DOHH2 (cell line): ENCODE measurements at regions not wholly inside any gene's neighbourhood (a gene's known extent, or its start where the extent isn't known, plus 50 kb on each side); places are given as distances from the start of the nearest gene placed in this dataset.

Source experiments
- H3F3A ChIP-seq: fragments of 200-600 bp; sonication (generic), shearing (Covaris generic); 2 replicates; pipeline ENCODE4 v1.6.0; 2016; ENCODE audit warnings: antibody characterized with exemption, mild to moderate bottlenecking; ENCODE audit not compliant: control insufficient read depth, insufficient read depth
- H3K27ac ChIP-seq: fragments of 200-600 bp; sonication (generic); 2 replicates; pipeline ENCODE4 v1.5.1; 2014; ENCODE audit warnings: low read depth, mild to moderate bottlenecking, low read length, moderate library complexity
- H3K27me3 ChIP-seq: fragments of 200-600 bp; sonication (generic); 2 replicates; pipeline ENCODE4 v1.6.1; 2014; ENCODE audit warnings: mild to moderate bottlenecking, low read length, mixed read lengths; ENCODE audit not compliant: control insufficient read depth
- H3K36me3 ChIP-seq: fragments of 200-600 bp; sonication (generic); 2 replicates; pipeline ENCODE4 v1.6.1; 2014; ENCODE audit warnings: mild to moderate bottlenecking, low read length, moderate library complexity, mixed read lengths; ENCODE audit not compliant: control insufficient read depth
- H3K4me1 ChIP-seq: fragments of 200-600 bp; sonication (generic); 2 replicates; pipeline ENCODE4 v1.6.1; 2014; ENCODE audit warnings: mild to moderate bottlenecking, low read length, mixed read lengths; ENCODE audit not compliant: control insufficient read depth
- H3K4me2 ChIP-seq: fragments of 200-600 bp; sonication (generic); 2 replicates; pipeline ENCODE4 v1.6.0; 2014; ENCODE audit warnings: mild to moderate bottlenecking, low read length, moderate library complexity
- H3K4me3 ChIP-seq: fragments of 200-600 bp; sonication (generic); 2 replicates; pipeline ENCODE4 v1.5.1; 2014; ENCODE audit warnings: mild to moderate bottlenecking, low read length, mixed read lengths
- H3K79me2 ChIP-seq: fragments of 200-600 bp; sonication (generic); 2 replicates; pipeline ENCODE4 v1.6.1; 2014; ENCODE audit warnings: mild to moderate bottlenecking, low read length, mixed read lengths; ENCODE audit not compliant: control insufficient read depth
- H3K9me2 ChIP-seq: fragments of 200-600 bp; sonication (generic); replicated peaks from 2 replicates; pipeline ENCODE4 v1.6.1; 2014; ENCODE audit warnings: mild to moderate bottlenecking, low read length, mixed read lengths; ENCODE audit not compliant: control insufficient read depth
- H3K9me3 ChIP-seq: fragments of 200-600 bp; sonication (generic); 2 replicates; pipeline ENCODE4 v1.6.1; 2014; ENCODE audit warnings: antibody characterized with exemption, low read length, mixed read lengths; ENCODE audit not compliant: control insufficient read depth, insufficient read depth
- H4K20me1 ChIP-seq: fragments of 200-600 bp; sonication (generic); 2 replicates; pipeline ENCODE4 v1.6.0; 2014; ENCODE audit warnings: low read depth, mild to moderate bottlenecking, antibody characterized with exemption, low read length, moderate library complexity; ENCODE audit not compliant: control insufficient read depth, insufficient read depth
- EZH2phosphoT487 ChIP-seq: fragments of 200-600 bp; sonication (generic); IDR thresholded peaks from 2 replicates; pipeline ENCODE4 v1.6.1; 2017; ENCODE audit warnings: borderline replicate concordance, mild to moderate bottlenecking, antibody characterized with exemption, low read length, moderate library complexity, mixed read lengths
- TF ChIP-seq, protein P1 (sequence below): fragments of 200-600 bp; sonication (generic); IDR thresholded peaks from one replicate; pipeline ENCODE4 v1.5.1; 2014; ENCODE audit warnings: antibody characterized with exemption, mild to moderate bottlenecking, low read depth, low read length; ENCODE audit not compliant: poor library complexity, severe bottlenecking

DNA sequence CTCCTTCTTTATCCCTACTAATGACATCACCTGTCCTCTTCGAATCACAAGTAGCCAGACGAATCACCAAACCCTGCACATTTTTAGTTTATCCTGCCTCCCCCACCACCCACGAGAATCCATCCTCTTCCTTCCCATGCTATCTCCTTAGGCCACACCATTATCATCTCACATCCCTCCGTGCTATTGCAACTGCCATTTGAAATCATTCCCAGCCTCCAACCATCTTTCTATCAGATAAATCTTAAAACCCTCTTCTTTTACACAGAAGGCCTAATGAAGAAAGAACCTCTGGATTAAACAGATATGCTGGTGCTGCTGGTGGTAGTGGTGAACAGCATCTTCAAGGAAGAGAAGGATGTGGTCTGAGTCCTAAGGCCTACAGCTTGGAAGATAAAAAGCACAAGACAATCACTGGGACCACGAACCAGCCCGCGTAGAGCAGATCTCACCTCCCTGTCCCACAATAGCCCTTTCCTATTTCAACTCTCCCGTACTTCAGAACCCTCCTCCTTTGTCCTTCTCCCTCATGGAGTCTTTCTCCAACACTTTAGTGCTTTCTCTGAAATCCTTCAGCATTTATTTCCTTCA lies 403.1 kb downstream of the SFMBT2 start:
- Histone ChIP-seq H4K20me1 (no peaks in the 10 kb centered on the region), H3K4me2 (no peak overlapping the region), H3K4me1 (no peaks in the 10 kb centered on the region), H3K9me3 (no peaks in the 10 kb centered on the region), H3K79me2 (no peaks in the 10 kb centered on the region), H3K27ac (no peak overlapping the region), H3F3A (no peaks in the 10 kb centered on the region), H3K36me3 (no peaks in the 10 kb centered on the region), H3K27me3 (no peaks in the 10 kb centered on the region), H3K9me2 (no peaks in the 10 kb centered on the region), H3K4me3 (no peak overlapping the region)
- TF ChIP-seq, protein P1, sequence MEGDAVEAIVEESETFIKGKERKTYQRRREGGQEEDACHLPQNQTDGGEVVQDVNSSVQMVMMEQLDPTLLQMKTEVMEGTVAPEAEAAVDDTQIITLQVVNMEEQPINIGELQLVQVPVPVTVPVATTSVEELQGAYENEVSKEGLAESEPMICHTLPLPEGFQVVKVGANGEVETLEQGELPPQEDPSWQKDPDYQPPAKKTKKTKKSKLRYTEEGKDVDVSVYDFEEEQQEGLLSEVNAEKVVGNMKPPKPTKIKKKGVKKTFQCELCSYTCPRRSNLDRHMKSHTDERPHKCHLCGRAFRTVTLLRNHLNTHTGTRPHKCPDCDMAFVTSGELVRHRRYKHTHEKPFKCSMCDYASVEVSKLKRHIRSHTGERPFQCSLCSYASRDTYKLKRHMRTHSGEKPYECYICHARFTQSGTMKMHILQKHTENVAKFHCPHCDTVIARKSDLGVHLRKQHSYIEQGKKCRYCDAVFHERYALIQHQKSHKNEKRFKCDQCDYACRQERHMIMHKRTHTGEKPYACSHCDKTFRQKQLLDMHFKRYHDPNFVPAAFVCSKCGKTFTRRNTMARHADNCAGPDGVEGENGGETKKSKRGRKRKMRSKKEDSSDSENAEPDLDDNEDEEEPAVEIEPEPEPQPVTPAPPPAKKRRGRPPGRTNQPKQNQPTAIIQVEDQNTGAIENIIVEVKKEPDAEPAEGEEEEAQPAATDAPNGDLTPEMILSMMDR = no peak
- no peak for TF ChIP-seq EZH2phosphoT487

DNA sequence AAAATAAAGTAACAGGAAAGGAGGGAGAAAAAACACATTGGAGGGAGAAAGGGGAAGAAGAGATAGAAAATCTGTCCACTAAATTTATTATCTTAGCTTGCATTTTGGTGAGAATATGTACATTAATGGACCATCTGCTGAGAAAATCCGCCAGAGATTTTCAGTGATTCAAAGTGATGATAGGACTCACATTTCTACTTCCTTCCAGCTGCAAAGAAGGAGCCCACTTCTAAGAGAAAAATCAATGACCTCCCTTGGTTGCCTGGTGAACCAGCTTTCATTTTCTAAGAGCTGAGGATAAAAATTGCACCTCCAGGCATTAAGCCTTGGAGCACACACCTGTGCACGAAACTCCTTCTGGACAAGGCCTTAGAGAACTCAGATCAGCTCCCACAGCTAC lies 404.3 kb downstream of the SFMBT2 start:
- TF ChIP-seq EZH2phosphoT487 = no peak
- Histone ChIP-seq H3K4me2 (no peak overlapping the region), H4K20me1 (no peaks in the 10 kb centered on the region), H3K4me1 (no peaks in the 10 kb centered on the region), H3K36me3 (no peaks in the 10 kb centered on the region), H3K79me2 (no peaks in the 10 kb centered on the region), H3K9me3 (no peaks in the 10 kb centered on the region), H3K9me2 (no peaks in the 10 kb centered on the region), H3K4me3 (no peak overlapping the region), H3F3A (no peaks in the 10 kb centered on the region), H3K27me3 (no peaks in the 10 kb centered on the region), H3K27ac (no peak overlapping the region)

DNA sequence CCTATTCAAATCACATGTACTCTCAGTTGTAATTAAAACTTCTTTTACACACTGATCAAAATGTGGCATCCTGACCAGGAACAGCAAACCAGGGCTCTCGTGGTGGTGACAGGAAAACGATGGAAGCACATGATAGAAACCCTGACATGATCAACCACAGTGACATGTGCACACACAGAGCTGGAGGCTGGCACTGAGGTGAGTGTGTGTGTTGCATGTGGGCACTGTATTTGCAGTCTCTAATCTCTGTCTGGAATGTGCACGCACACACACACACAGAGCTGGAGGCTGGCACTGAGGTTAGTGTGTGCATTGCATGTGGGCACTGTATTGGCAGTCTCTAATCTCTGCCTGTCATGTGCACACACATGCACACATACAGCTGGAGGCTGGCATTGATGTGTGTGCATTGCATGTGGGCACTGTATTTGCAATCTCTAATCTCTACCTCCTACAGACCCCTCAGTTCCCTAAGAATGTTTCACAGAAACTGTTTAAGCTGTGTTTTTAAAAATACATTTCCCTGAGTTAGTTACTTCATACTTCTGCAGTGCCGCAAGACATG lies 406.9 kb downstream of the SFMBT2 start:
- no peaks in the 10 kb centered on the region for H3K9me2 ChIP-seq

DNA sequence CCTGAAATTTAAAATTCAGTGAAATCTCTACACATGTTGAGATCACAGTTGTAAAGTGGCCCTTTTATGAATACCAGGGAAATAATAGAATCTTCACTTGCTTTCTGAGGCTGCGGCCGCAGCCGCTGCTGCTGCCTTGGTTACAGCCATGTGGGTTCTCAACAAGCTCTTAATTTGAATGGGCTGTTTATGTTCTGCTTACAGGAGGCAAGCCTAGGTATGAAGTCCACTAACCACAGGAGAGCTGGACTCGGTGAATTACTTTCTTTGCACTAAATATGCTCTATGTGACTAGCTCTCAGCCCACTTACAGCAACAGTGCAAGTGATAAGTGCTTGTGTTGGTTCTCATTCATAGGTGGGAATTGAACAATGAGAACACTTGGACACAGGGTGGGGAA lies 410.8 kb downstream of the SFMBT2 start:
- Histone ChIP-seq H3K27ac (no peak overlapping the region), H4K20me1 (no peaks in the 10 kb centered on the region), H3F3A (no peaks in the 10 kb centered on the region), H3K4me1 (no peaks in the 10 kb centered on the region), H3K36me3 (no peaks in the 10 kb centered on the region), H3K27me3 (no peaks in the 10 kb centered on the region), H3K9me3 (no peaks in the 10 kb centered on the region), H3K4me2 (no peak overlapping the region), H3K9me2 (no peaks in the 10 kb centered on the region), H3K79me2 (no peaks in the 10 kb centered on the region), H3K4me3 (no peak overlapping the region)
- TF ChIP-seq EZH2phosphoT487 = no peak
- TF ChIP-seq, protein P1 = no peak

More for the DNA sequence above, 406.9 kb downstream of the SFMBT2 start:
- TF ChIP-seq EZH2phosphoT487 = no peak
- TF ChIP-seq, protein P1 = no peak
- no peaks in the 10 kb centered on the region for H4K20me1 ChIP-seq
- no peaks in the 10 kb centered on the region for H3K36me3 ChIP-seq
- H3F3A ChIP-seq = no peaks in the 10 kb centered on the region
- no peak overlapping the region for H3K4me3 ChIP-seq
- H3K27ac ChIP-seq = no peak overlapping the region
- no peak overlapping the region for H3K4me2 ChIP-seq
- no peaks in the 10 kb centered on the region for H3K79me2 ChIP-seq
- H3K9me3 ChIP-seq = no peaks in the 10 kb centered on the region
- H3K27me3 ChIP-seq = no peaks in the 10 kb centered on the region
- no peaks in the 10 kb centered on the region for H3K4me1 ChIP-seq
